Activated naive CD4-positive, alpha-beta T cell treated with anti-CD3 and anti-CD28 coated beads for 36 hours (primary cell): ENCODE measurements at regions not wholly inside any gene's neighbourhood (a gene's known extent, or its start where the extent isn't known, plus 50 kb on each side); places are given as distances from the start of the nearest gene placed in this dataset.

Experiments
- CTCF ChIA-PET: fragments of 350-600 bp; sonication (Branson Sonifier 250); formaldehyde crosslinking; loops from one replicate; lab custom pipeline; 2021; ENCODE audit warnings: antibody characterized with exemption; lab: Charles Lee
- DNase-seq: peaks from one replicate; pipeline ENCODE4 v3.0.0-alpha.2; 2020
- H3K27ac Mint-ChIP-seq: one replicate; pipeline ENCODE4 v1.8.0; 2021; ENCODE audit warnings: mild to moderate bottlenecking, mixed read lengths
- H3K27me3 Mint-ChIP-seq: one replicate; pipeline ENCODE4 v1.8.0; 2021; ENCODE audit warnings: low read depth, mixed read lengths
- H3K36me3 Mint-ChIP-seq: one replicate; pipeline ENCODE4 v1.8.0; 2021; ENCODE audit warnings: low read depth, mixed read lengths
- H3K4me1 Mint-ChIP-seq: one replicate; pipeline ENCODE4 v1.8.0; 2021; ENCODE audit warnings: low read depth, mixed read lengths
- H3K4me3 Mint-ChIP-seq: one replicate; pipeline ENCODE4 v1.8.0; 2021; ENCODE audit warnings: mild to moderate bottlenecking, moderate library complexity, mixed read lengths
- H3K9me3 Mint-ChIP-seq: one replicate; pipeline ENCODE4 v1.8.0; 2021; ENCODE audit warnings: mixed read lengths
- intact Hi-C: fragments of 100-400 bp; cut with micrococcal nuclease; formaldehyde crosslinking; loops from one replicate; pipeline ENCODE4 v1.15.1; 2023

DNA sequence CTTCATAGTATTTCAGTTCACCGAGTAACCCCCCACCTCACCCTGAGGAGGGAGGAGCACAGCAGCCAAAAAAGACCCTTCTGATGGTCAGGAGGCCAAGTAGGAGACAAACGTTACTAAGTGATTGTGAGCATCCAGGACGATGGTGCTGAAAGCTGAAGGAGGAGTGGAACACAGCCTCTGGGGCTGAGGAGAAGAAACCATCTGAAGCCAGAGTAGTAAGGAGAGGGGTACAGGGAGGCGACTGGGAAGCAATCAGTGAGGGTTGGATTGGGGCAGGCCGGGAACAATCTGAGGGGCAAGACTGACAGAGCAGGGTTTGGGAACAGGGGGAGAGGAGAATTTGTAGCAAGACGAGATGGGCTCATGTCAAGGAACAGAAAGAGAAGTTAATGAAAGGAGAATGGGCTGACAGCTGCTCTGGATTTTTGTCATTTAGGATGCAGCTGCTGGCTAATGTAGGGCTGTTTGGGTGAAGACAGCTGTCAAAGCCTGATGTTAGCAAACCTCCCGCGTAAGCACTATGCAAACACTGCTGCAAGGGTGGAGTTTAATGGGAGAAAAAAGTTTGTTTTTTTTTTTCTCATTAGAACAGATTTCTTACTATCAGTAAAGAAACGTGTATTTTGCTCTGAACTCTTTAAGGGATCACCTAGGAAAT lies 622.2 kb downstream of the EDEM1 start:
- no peaks in the 10 kb centered on the region for H3K36me3 Mint-ChIP-seq
- intact Hi-C loops = no loop called here
- no peak overlapping the region for H3K4me3 Mint-ChIP-seq
- no peak overlapping the region for H3K27ac Mint-ChIP-seq
- H3K4me1 Mint-ChIP-seq = no peaks in the 10 kb centered on the region
- H3K9me3 Mint-ChIP-seq = no peaks in the 10 kb centered on the region
- CTCF ChIA-PET = interaction anchor here (0.6 kb wide), 1 partner anchor 394 kb away, joined by 3 read pairs; no protein-coding TSS in a partner anchor
- H3K27me3 Mint-ChIP-seq = no peaks in the 10 kb centered on the region
- no peak for DNase-seq

- H3K4me1 Mint-ChIP-seq = no peaks in the 10 kb centered on the region
- H3K27me3 Mint-ChIP-seq = no peaks in the 10 kb centered on the region
- no peak overlapping the region for H3K27ac Mint-ChIP-seq
- no peaks in the 10 kb centered on the region for H3K36me3 Mint-ChIP-seq
- H3K4me3 Mint-ChIP-seq = no peak overlapping the region
- no peak for DNase-seq
- CTCF ChIA-PET = no interaction called here
- intact Hi-C loops = no loop called here
- no peaks in the 10 kb centered on the region for H3K9me3 Mint-ChIP-seq
Observed at GRCh38 chr3:5811016-5811415, 623.5 kb downstream of the EDEM1 start.

DNA sequence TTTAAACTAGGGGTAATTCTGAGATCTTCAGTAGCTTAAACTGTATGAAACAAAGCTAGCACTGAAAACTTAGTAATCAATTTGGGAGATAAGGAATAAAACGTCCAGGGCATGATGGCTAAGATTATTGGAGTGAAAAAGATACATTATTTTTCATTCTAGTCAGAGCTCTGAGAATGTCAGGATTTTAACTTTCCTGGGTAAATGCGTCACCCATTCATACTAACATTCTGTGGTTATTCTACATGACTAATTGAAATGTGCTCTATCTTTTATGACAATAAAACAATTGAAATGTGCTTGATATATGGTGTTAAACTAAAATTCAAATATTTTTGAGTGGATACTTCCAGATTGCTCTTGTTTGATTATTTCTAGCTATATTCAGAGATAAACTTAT lies 626.0 kb downstream of the EDEM1 start:
- intact Hi-C loops = no loop called here
- Mint-ChIP-seq H3K27me3 (no peaks in the 10 kb centered on the region), H3K4me3 (no peak overlapping the region), H3K27ac (no peak overlapping the region), H3K9me3 (no peaks in the 10 kb centered on the region), H3K4me1 (no peaks in the 10 kb centered on the region), H3K36me3 (no peaks in the 10 kb centered on the region)
- CTCF ChIA-PET = no interaction called here
- DNase-seq = no peak

GRCh38 chr3:5822843-5823242 lies 635.3 kb downstream of the EDEM1 start:
- peaks cover under 1% of the 10 kb centered on the region for H3K9me3 Mint-ChIP-seq
- no peak for DNase-seq
- CTCF ChIA-PET = no interaction called here
- no peak overlapping the region for H3K4me3 Mint-ChIP-seq
- no peaks in the 10 kb centered on the region for H3K36me3 Mint-ChIP-seq
- H3K27me3 Mint-ChIP-seq = no peaks in the 10 kb centered on the region
- intact Hi-C loops = no loop called here
- no peak overlapping the region for H3K27ac Mint-ChIP-seq
- H3K4me1 Mint-ChIP-seq = no peaks in the 10 kb centered on the region

- DNase-seq = no peak
- CTCF ChIA-PET = no interaction called here
- Mint-ChIP-seq H3K4me1 (no peaks in the 10 kb centered on the region), H3K4me3 (no peak overlapping the region), H3K27me3 (no peaks in the 10 kb centered on the region), H3K27ac (no peak overlapping the region), H3K9me3 (peaks cover 8% of the 10 kb centered on the region), H3K36me3 (no peaks in the 10 kb centered on the region)
- intact Hi-C loops = no loop called here
Observed at GRCh38 chr3:5826467-5826866, 639.0 kb downstream of the EDEM1 start.

- CTCF ChIA-PET = no interaction called here
- no peak for DNase-seq
- Mint-ChIP-seq H3K4me3 (no peak overlapping the region), H3K4me1 (no peaks in the 10 kb centered on the region), H3K27ac (no peak overlapping the region), H3K36me3 (no peaks in the 10 kb centered on the region), H3K27me3 (no peaks in the 10 kb centered on the region), H3K9me3 (peaks cover 10% of the 10 kb centered on the region)
- intact Hi-C loops = no loop called here
Observed at GRCh38 chr3:5828251-5828650, 640.7 kb downstream of the EDEM1 start.

DNA sequence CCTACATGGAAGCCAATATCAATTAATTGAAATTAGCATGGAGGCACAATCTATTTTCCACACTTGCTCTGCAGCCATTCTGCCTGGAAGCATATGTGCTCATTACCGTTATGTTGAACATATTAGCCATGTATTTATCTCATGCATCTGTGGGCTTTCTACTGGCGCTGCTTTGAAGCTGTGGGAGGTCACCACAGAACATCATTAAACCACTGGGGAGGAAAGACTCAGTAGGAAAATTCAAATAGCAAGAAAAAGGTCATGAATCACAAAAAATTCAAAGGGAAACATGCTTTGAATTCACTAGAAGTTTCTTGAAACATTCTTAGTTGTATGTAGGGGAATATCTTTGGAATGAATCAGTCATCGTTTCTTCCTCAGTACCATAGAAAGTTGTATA lies 652.5 kb downstream of the EDEM1 start:
- CTCF ChIA-PET = no interaction called here
- H3K36me3 Mint-ChIP-seq = no peaks in the 10 kb centered on the region
- H3K9me3 Mint-ChIP-seq = peaks cover 2% of the 10 kb centered on the region
- no peak for DNase-seq
- no peak overlapping the region for H3K27ac Mint-ChIP-seq
- H3K27me3 Mint-ChIP-seq = no peaks in the 10 kb centered on the region
- no peak overlapping the region for H3K4me3 Mint-ChIP-seq
- intact Hi-C loops = no loop called here
- no peaks in the 10 kb centered on the region for H3K4me1 Mint-ChIP-seq

- Mint-ChIP-seq H3K27ac (no peak overlapping the region), H3K4me3 (no peak overlapping the region), H3K9me3 (no peaks in the 10 kb centered on the region), H3K36me3 (no peaks in the 10 kb centered on the region), H3K4me1 (no peaks in the 10 kb centered on the region), H3K27me3 (no peaks in the 10 kb centered on the region)
- no peak for DNase-seq
- intact Hi-C loops = no loop called here
- CTCF ChIA-PET = no interaction called here
Observed at GRCh38 chr3:5841599-5841998, 654.1 kb downstream of the EDEM1 start.

GRCh38 chr3:5846261-5846660 lies 658.8 kb downstream of the EDEM1 start:
- H3K4me3 Mint-ChIP-seq = no peak overlapping the region
- no peak overlapping the region for H3K27ac Mint-ChIP-seq
- CTCF ChIA-PET = no interaction called here
- no peaks in the 10 kb centered on the region for H3K4me1 Mint-ChIP-seq
- H3K27me3 Mint-ChIP-seq = no peaks in the 10 kb centered on the region
- intact Hi-C loops = no loop called here
- DNase-seq = no peak
- no peaks in the 10 kb centered on the region for H3K36me3 Mint-ChIP-seq
- no peaks in the 10 kb centered on the region for H3K9me3 Mint-ChIP-seq

GRCh38 chr3:5861151-5861550 lies 673.6 kb downstream of the EDEM1 start:
- no peak overlapping the region for H3K27ac Mint-ChIP-seq
- no peaks in the 10 kb centered on the region for H3K27me3 Mint-ChIP-seq
- no peaks in the 10 kb centered on the region for H3K4me1 Mint-ChIP-seq
- no peak for DNase-seq
- CTCF ChIA-PET = interaction anchor here (0.6 kb wide), 1 partner anchor 52 kb away, joined by 3 read pairs; no protein-coding TSS in a partner anchor
- intact Hi-C loops = no loop called here
- no peak overlapping the region for H3K4me3 Mint-ChIP-seq
- peaks cover 2% of the 10 kb centered on the region for H3K9me3 Mint-ChIP-seq
- no peaks in the 10 kb centered on the region for H3K36me3 Mint-ChIP-seq

GRCh38 chr3:5874931-5875341 lies 687.4 kb downstream of the EDEM1 start:
- H3K4me1 Mint-ChIP-seq = no peaks in the 10 kb centered on the region
- H3K4me3 Mint-ChIP-seq = no peak overlapping the region
- peaks cover 3% of the 10 kb centered on the region for H3K9me3 Mint-ChIP-seq
- no peak for DNase-seq
- H3K27ac Mint-ChIP-seq = no peak overlapping the region
- CTCF ChIA-PET = no interaction called here
- H3K27me3 Mint-ChIP-seq = no peaks in the 10 kb centered on the region
- H3K36me3 Mint-ChIP-seq = no peaks in the 10 kb centered on the region
- intact Hi-C loops = no loop called here

DNA sequence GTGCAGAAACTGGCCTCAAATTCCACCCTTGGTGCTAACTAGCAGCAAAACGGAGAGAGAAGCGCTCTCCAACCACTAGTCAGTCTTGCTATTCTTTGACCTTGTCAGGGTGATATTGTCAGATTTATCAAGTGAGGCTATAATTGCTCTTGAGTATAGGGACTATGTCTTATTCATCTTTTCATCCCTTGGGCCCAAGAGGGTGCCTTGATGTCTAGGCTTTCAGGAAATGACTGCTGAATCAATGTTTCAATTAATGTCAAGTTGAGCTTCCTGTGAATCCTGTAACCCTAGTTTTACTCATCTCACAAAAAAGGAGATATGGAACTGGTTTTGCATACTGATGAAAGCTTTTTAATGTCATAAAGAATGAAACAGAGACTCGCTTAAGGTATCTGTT lies 701.3 kb downstream of the EDEM1 start:
- CTCF ChIA-PET = no interaction called here
- Mint-ChIP-seq H3K9me3 (peaks cover 4% of the 10 kb centered on the region), H3K4me3 (no peak overlapping the region), H3K36me3 (no peaks in the 10 kb centered on the region), H3K27me3 (no peaks in the 10 kb centered on the region), H3K27ac (no peak overlapping the region), H3K4me1 (no peaks in the 10 kb centered on the region)
- intact Hi-C loops = no loop called here
- no peak for DNase-seq

- H3K9me3 Mint-ChIP-seq = peaks cover 4% of the 10 kb centered on the region
- no peaks in the 10 kb centered on the region for H3K36me3 Mint-ChIP-seq
- CTCF ChIA-PET = no interaction called here
- no peak overlapping the region for H3K4me3 Mint-ChIP-seq
- intact Hi-C loops = no loop called here
- no peak overlapping the region for H3K27ac Mint-ChIP-seq
- no peak for DNase-seq
- no peaks in the 10 kb centered on the region for H3K27me3 Mint-ChIP-seq
- H3K4me1 Mint-ChIP-seq = no peaks in the 10 kb centered on the region
Observed at GRCh38 chr3:5889374-5889773, 701.9 kb downstream of the EDEM1 start.
